ENCODE measurements at regions not wholly inside any gene's neighbourhood (a gene's known extent, or its start where the extent isn't known, plus 50 kb on each side); places are given as distances from the start of the nearest gene placed in this dataset.
"Not testable (repeated sequence)": the region's sequence is repeated elsewhere in the genome, so short reads cannot be mapped to it uniquely, and the experiment has no call there.

DNA sequence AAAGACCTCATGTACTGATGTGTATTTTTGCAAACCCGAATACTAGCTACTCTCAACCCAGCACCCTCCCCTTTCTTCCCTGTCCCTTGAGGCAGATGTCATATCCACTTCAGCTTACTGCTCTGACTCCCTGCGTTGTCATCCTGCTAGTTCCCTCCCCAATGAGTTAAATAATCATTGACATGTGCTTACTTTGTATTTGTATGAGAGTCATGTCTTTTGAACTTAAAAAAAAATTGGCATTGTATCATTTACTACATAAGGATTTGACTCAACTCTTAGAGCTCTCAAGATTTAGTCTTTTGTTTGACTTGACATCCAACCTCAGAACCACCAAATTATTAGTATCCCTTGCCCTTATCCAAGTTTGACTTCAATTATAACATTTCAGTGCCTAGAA is 219.7 kb upstream of the TUT7 start:
- TF ChIP-seq, protein P1, sequence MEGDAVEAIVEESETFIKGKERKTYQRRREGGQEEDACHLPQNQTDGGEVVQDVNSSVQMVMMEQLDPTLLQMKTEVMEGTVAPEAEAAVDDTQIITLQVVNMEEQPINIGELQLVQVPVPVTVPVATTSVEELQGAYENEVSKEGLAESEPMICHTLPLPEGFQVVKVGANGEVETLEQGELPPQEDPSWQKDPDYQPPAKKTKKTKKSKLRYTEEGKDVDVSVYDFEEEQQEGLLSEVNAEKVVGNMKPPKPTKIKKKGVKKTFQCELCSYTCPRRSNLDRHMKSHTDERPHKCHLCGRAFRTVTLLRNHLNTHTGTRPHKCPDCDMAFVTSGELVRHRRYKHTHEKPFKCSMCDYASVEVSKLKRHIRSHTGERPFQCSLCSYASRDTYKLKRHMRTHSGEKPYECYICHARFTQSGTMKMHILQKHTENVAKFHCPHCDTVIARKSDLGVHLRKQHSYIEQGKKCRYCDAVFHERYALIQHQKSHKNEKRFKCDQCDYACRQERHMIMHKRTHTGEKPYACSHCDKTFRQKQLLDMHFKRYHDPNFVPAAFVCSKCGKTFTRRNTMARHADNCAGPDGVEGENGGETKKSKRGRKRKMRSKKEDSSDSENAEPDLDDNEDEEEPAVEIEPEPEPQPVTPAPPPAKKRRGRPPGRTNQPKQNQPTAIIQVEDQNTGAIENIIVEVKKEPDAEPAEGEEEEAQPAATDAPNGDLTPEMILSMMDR (IDR thresholded peaks at IDR 0.05) = no peak
- no peak for ATAC-seq
- H3K36me3 ChIP-seq (ENCODE audit: low read depth) = no peaks in the 10 kb centered on the region
- intact Hi-C loops (cut with DNase I, micrococcal nuclease) = no loop called here
- peaks cover 3% of the 10 kb centered on the region for H3K9me3 ChIP-seq
- no peak overlapping the region for H3K4me3 ChIP-seq
- H3K4me1 ChIP-seq (ENCODE audit: low read depth) = no peaks in the 10 kb centered on the region
- DNase-seq = no peak

DNA sequence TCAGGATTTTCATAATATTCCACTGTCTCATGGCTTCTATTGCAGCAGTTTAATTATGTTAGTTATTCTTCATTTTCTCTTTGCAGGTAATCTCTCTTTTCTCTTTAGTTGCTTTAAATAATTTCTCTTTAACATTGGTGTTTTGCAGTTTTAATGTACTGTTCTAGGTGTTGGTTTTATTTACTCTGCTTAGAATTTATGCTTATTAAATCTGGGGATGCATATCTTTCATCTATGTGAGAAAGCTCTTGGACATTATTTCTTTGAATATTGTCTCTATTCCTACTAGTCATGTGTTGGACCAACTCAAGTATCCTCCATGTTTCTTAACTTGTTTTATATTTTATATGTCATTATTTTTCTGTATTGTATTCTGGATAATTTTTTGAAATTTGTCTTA is 218.7 kb upstream of the TUT7 start:
- Histone ChIP-seq H3K4me1 (ENCODE audit: low read depth) (no peaks in the 10 kb centered on the region), H3K4me3 (no peak overlapping the region), H3K9me3 (peaks cover 4% of the 10 kb centered on the region), H3K36me3 (ENCODE audit: low read depth) (no peaks in the 10 kb centered on the region)
- DNase-seq = no peak
- intact Hi-C loops (cut with DNase I, micrococcal nuclease) = no loop called here
- TF ChIP-seq, protein P1 (IDR thresholded peaks at IDR 0.05) = no peak
- ATAC-seq = no peak

DNA sequence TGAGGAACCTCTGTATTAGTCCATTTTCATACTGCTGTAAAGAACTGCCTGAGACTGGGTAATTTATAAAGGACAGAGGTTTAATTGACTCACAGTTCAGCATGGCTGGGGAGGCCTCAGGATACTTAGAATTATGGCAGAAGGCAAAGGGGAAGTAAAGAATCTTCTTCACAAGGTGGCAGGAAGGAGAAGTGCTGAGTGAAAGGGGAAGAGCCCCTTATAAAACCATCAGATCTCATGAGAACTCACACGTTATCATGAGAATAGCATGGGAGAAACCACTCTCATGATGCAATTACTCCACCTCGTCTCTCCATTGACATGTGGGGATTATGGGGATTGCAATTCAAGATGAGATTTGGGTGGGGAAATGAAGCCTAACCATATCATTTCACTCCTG is 211.4 kb upstream of the TUT7 start:
- H3K9me3 ChIP-seq; ATAC-seq; intact Hi-C loops (cut with DNase I, micrococcal nuclease); H3K36me3 ChIP-seq (ENCODE audit: low read depth); H3K4me1 ChIP-seq (ENCODE audit: low read depth); DNase-seq; H3K4me3 ChIP-seq: not testable (repeated sequence)

DNA sequence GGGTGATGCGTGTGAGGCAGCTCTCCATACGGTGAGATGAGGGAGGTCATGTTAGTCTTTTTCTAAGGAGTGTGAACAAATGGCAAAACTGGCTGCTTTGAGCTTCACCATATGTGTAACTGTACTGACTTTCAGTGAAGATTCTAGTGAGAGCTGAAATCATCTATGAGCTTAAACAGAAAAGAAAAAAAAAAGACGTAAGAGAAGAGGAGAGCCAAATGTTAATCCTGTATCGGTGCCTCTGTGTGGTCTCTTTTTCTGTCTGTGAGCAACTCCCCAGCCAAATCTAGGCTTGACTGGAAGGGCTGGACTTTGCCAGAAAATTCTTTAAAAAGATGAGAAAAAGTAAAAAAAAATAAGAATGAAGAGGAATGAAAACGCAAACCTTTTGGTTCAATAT is 209.7 kb upstream of the TUT7 start:
- Histone ChIP-seq H3K36me3 (ENCODE audit: low read depth) (no peaks in the 10 kb centered on the region), H3K9me3 (peaks cover 2% of the 10 kb centered on the region), H3K4me3 (no peak overlapping the region), H3K4me1 (ENCODE audit: low read depth) (no peaks in the 10 kb centered on the region)
- TF ChIP-seq, protein P1 (IDR thresholded peaks at IDR 0.05) = no peak
- intact Hi-C loops (cut with DNase I, micrococcal nuclease) = no loop called here
- ATAC-seq (no peak), DNase-seq (no peak)

DNA sequence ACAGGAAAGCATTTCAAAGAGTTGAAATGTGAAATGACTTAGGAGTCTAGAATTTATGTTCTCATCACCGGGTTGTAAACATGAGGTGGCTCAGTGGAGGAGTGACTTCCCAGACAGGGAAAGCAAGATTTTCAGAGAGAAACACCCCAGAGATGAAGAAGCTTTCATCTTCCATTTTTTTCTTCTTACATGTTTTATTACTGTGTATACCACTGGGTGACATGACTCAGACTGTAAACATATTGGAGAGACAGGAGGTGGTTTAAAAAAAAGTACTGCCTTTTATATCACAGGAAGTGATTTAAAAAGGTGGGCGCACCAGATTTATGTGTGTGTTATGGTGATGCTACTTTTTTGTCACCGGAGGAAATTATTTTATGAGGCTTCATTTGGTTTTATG is 209.1 kb upstream of the TUT7 start:
- no peak overlapping the region for H3K4me3 ChIP-seq
- H3K4me1 ChIP-seq (ENCODE audit: low read depth) = no peaks in the 10 kb centered on the region
- TF ChIP-seq, protein P1 (IDR thresholded peaks at IDR 0.05) = no peak
- DNase-seq = no peak
- no peaks in the 10 kb centered on the region for H3K36me3 ChIP-seq (ENCODE audit: low read depth)
- ATAC-seq = no peak
- intact Hi-C loops (cut with DNase I, micrococcal nuclease) = no loop called here
- H3K9me3 ChIP-seq = no peaks in the 10 kb centered on the region

DNA sequence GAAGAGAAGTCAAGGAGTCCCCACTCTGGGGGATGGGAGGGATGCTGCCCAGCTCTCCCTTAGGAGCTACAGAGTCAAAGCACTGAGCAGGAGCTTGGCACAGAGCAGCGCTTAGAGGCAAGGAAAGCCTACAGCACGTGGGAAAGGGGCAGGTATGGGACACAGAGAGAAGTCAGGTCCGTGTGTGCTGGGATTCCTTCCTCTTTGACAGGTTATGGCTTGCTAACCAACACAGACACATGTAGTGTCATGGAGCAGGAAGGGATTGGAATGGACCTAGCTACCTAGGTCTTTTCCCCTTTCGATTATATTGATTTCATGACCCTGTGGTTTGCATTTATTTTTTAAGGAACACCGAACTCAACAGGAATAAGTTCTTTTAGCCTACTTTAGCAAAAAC is 208.5 kb upstream of the TUT7 start:
- no peaks in the 10 kb centered on the region for H3K4me1 ChIP-seq (ENCODE audit: low read depth)
- intact Hi-C loops (cut with DNase I, micrococcal nuclease) = no loop called here
- no peak for ATAC-seq
- no peak for DNase-seq
- no peaks in the 10 kb centered on the region for H3K36me3 ChIP-seq (ENCODE audit: low read depth)
- TF ChIP-seq, protein P1 (IDR thresholded peaks at IDR 0.05) = no peak
- H3K4me3 ChIP-seq = no peak overlapping the region
- H3K9me3 ChIP-seq = no peaks in the 10 kb centered on the region
